ENCODE measurements at regions not wholly inside any gene's neighbourhood (a gene's known extent, or its start where the extent isn't known, plus 50 kb on each side); places are given as distances from the start of the nearest gene placed in this dataset.
A peak's percentile ranks its signal among the peaks of the same experiment; 100 is the strongest.

DNA sequence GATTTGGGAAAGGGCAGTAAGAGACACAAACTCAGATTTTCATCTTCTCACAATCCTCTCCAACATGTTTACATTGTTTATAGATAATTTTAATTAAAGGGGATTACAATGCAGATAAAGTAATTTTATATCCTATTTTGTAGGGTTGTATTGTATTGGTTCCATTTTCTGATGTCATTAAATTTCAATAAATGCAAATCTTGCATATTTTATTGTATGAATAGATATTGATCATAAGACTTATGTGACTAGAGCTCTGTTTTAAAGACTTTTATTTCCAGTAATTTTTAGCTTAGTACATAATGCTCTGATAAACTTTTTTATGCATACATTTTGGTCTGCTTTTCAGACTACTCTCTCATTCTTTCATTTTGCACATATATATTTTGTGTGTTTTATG lies 819.6 kb downstream of the TSN start:
- no peak for FAIRE-seq
- POLR2A ChIA-PET = no interaction called here
- intact Hi-C loops (cut with micrococcal nuclease) = no loop called here

DNA sequence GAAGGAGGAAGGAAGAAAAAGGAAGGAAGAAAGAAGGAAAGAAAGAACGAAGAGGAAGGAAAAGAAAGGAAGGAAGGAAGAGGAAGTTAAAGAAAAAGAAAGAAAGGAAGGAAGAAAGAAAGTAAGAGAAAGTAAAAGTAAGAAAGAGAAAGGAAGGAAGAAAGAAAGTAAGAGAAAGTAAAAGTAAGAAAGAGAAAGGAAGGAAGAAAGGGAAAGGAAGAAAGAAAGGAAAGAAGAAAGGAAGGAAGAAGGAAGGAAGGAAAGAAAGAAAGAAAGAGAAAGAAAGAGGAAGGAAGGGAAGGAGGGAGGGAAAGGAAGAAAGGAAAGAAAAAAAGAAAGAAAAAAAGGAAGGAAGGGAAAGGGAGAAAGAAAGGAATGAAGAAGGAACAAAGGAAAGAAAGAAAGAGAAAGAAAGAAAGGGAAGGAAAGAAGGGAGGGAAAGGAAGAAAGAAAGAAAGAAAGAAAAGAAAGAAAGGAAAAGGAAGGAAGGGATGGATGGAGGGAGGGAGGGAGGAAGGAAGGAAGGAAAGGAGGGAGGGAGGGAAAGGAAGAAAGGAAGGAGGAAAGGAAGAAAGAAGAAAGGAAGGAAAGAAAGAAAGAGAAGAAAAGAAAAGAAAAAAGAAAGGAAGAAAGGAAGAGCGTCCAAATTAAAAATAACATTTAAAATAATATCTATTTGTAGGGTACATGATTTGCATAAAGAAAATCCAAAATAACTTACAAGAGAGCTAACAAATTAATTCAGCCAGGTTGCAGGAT lies 827.9 kb downstream of the TSN start:
- no peaks in the 10 kb centered on the region for H3K36me3 ChIP-seq (ENCODE audit: control insufficient read depth, insufficient read depth, low read length)
- ChIA-PET POLR2A (no interaction called here), CTCF (ENCODE audit: low intra/inter-chr PET ratio) (no interaction called here)
- no peaks in the 10 kb centered on the region for H3K27me3 ChIP-seq (ENCODE audit: control insufficient read depth in 2 of 2, insufficient read depth in 2 of 2, low read length in 2 of 2)
- WGBS (ENCODE audit: insufficient coverage, low coverage, missing lambda C conversion rate) = 0% methylated on average over 2 of the region's 2 CpGs
- ATAC-seq = no peak
- intact Hi-C loops (cut with micrococcal nuclease) = no loop called here
- no peak overlapping the region for H3K4me2 ChIP-seq (ENCODE audit: insufficient read depth, low read length)
- H3K9ac ChIP-seq (ENCODE audit: insufficient read depth in 1 of 2, low read depth in 2 of 2, low read length in 2 of 2) = no peak overlapping the region
- in situ Hi-C loops (cut with MboI) = no loop called here
- H4K20me1 ChIP-seq (replicated peaks; ENCODE audit: control insufficient read depth, insufficient read depth, low read length) = no peaks in the 10 kb centered on the region
- no peaks in the 10 kb centered on the region for H3K4me1 ChIP-seq (replicated peaks in 1 of 2; ENCODE audit: control insufficient read depth in 2 of 2, insufficient read depth in 2 of 2, low read length in 2 of 2)
- H3K79me2 ChIP-seq (ENCODE audit: control insufficient read depth, insufficient read depth, low read length) = no peaks in the 10 kb centered on the region
- no peak for FAIRE-seq
- no peak for DNase-seq (ENCODE audit: extremely low read depth in 1 of 4, low spot score in 3 of 4)
- no peak overlapping the region for H2AFZ ChIP-seq (ENCODE audit: low read depth, low read length)
- BruUV-seq (replicated peaks) = no TSS peak
- no peak overlapping the region for H3K27ac ChIP-seq (ENCODE audit: extremely low read depth, low read depth, low read length)
- TF ChIP-seq ARNT (IDR thresholded peaks at IDR 0.05) (no peak), BCLAF1 (IDR thresholded peaks at IDR 0.05; ENCODE audit: borderline replicate concordance in 1 of 2, control insufficient read depth in 1 of 2, low read depth in 2 of 2, low read length in 1 of 2) (no peak), KAT2B (IDR thresholded peaks at IDR 0.05; ENCODE audit: low read depth, low read length) (no peak), ZNF512 (tag; IDR thresholded peaks at IDR 0.05) (peak; percentile 89), ETV6 (IDR thresholded peaks at IDR 0.05; ENCODE audit: borderline replicate concordance in 1 of 2, low read depth in 2 of 2, low read length in 1 of 2) (no peak), ETV6 (CRISPR knock-in tag; IDR thresholded peaks at IDR 0.05; ENCODE audit: borderline replicate concordance) (no peak)
- H3K9me1 ChIP-seq (ENCODE audit: control insufficient read depth, insufficient read depth, low read length) = no peaks in the 10 kb centered on the region
- H3K9me3 ChIP-seq (replicated peaks; ENCODE audit: control insufficient read depth, insufficient read depth, low read depth, low read length) = no peaks in the 10 kb centered on the region
- no peak overlapping the region for H3K4me3 ChIP-seq

More for the DNA sequence above, 819.6 kb downstream of the TSN start:
- Histone ChIP-seq H3K4me3 (no peak overlapping the region), H2AFZ (ENCODE audit: low read depth, low read length) (no peak overlapping the region), H3K27me3 (ENCODE audit: control insufficient read depth in 2 of 2, insufficient read depth in 2 of 2, low read length in 2 of 2) (no peaks in the 10 kb centered on the region), H3K9me3 (replicated peaks; ENCODE audit: control insufficient read depth, insufficient read depth, low read depth, low read length) (no peaks in the 10 kb centered on the region), H3K79me2 (ENCODE audit: control insufficient read depth, insufficient read depth, low read length) (no peaks in the 10 kb centered on the region), H3K9ac (ENCODE audit: insufficient read depth in 1 of 2, low read depth in 2 of 2, low read length in 2 of 2) (no peak overlapping the region), H3K27ac (ENCODE audit: extremely low read depth, low read depth, low read length) (no peak overlapping the region), H3K36me3 (ENCODE audit: control insufficient read depth, insufficient read depth, low read length) (no peaks in the 10 kb centered on the region), H4K20me1 (replicated peaks; ENCODE audit: control insufficient read depth, insufficient read depth, low read length) (no peaks in the 10 kb centered on the region), H3K9me1 (ENCODE audit: control insufficient read depth, insufficient read depth, low read length) (no peaks in the 10 kb centered on the region), H3K4me1 (replicated peaks in 1 of 2; ENCODE audit: control insufficient read depth in 2 of 2, insufficient read depth in 2 of 2, low read length in 2 of 2) (no peaks in the 10 kb centered on the region), H3K4me2 (ENCODE audit: insufficient read depth, low read length) (no peak overlapping the region)
- TF ChIP-seq ZNF316 (IDR thresholded peaks at IDR 0.05) (peak; percentile 48; the same call in 1 of the 2 replicates), TGIF2 (CRISPR knock-in tag; IDR thresholded peaks at IDR 0.05) (no peak)
- CTCF ChIA-PET (ENCODE audit: low intra/inter-chr PET ratio) = no interaction called here
- DNase-seq (ENCODE audit: extremely low read depth in 1 of 4, low spot score in 3 of 4) = no peak
- BruUV-seq (replicated peaks) = no TSS peak
- ATAC-seq = no peak
- in situ Hi-C loops (cut with MboI) = no loop called here
